Stomach (tissue), 4 donors: ENCODE measurements at regions not wholly inside any gene's neighbourhood (a gene's known extent, or its start where the extent isn't known, plus 50 kb on each side); places are given as distances from the start of the nearest gene placed in this dataset.

Experiments
- EP300 ChIP-seq: sonication (generic); formaldehyde crosslinking; IDR thresholded peaks from one replicate; pipeline ENCODE4 v1.6.1; 2017; ENCODE audit warnings: antibody characterized with exemption
- POLR2A ChIP-seq, 4 donors: fragments of 450-650 bp; IDR thresholded peaks; one replicate each; pipeline ENCODE4 v1.6.1; 2016; ENCODE audit warnings: antibody characterized with exemption in 4 of 4, control low read depth in 2 of 4, mild to moderate bottlenecking in 1 of 4, moderate library complexity in 1 of 4
- TF ChIP-seq, protein P1 (sequence below), 7 experiments: fragments of 450-650 bp in 4 of 7; fragments of 200-600 bp in 3 of 7; sonication (generic) in 3 of 7; IDR thresholded peaks; one replicate each; pipeline ENCODE4 v1.5.1; 2016 to 2019; ENCODE audit warnings: antibody characterized with exemption in 7 of 7, control low read depth in 2 of 7, mild to moderate bottlenecking in 1 of 7

DNA sequence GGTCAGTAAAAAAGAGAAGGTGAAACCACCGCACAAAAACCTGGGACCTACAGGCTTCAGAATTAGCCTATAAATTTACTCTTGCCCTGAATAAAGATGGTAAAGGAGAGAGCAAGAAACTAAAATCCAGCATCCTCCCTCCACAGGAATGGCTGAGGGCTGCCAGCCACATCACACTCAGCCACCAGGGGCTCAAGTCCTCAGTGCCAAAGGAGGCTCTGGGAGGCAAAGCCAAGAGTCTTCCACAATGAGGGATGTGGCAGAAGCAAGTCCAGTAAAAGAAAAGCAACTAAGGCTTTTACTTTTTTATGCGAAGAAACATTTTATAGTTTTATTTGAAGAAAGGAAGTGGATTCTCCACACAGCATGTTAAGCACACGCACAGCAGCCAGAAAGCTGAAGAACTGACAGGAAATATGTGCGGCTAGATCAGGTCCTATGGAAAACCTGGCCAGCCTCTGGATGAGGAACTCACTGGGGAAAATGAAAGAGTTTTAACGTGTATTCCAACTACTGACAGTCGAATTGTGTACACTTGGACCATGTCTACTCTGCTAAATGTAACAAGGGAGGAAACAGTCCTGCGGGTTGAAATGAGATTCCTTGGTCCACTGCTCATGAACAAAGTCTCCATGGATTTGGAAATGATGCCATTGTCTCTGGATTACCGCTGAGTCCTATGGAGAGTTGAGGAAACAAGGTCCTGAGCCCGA lies 219.4 kb upstream of the SSTR4 start:
- TF ChIP-seq, protein P1, sequence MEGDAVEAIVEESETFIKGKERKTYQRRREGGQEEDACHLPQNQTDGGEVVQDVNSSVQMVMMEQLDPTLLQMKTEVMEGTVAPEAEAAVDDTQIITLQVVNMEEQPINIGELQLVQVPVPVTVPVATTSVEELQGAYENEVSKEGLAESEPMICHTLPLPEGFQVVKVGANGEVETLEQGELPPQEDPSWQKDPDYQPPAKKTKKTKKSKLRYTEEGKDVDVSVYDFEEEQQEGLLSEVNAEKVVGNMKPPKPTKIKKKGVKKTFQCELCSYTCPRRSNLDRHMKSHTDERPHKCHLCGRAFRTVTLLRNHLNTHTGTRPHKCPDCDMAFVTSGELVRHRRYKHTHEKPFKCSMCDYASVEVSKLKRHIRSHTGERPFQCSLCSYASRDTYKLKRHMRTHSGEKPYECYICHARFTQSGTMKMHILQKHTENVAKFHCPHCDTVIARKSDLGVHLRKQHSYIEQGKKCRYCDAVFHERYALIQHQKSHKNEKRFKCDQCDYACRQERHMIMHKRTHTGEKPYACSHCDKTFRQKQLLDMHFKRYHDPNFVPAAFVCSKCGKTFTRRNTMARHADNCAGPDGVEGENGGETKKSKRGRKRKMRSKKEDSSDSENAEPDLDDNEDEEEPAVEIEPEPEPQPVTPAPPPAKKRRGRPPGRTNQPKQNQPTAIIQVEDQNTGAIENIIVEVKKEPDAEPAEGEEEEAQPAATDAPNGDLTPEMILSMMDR (IDR thresholded peaks at IDR 0.05), result no peak
- TF ChIP-seq POLR2A (IDR thresholded peaks at IDR 0.05) (no peak), EP300 (no peak)
